ENCODE measurements at regions not wholly inside any gene's neighbourhood (a gene's known extent, or its start where the extent isn't known, plus 50 kb on each side); places are given as distances from the start of the nearest gene placed in this dataset.

DNA sequence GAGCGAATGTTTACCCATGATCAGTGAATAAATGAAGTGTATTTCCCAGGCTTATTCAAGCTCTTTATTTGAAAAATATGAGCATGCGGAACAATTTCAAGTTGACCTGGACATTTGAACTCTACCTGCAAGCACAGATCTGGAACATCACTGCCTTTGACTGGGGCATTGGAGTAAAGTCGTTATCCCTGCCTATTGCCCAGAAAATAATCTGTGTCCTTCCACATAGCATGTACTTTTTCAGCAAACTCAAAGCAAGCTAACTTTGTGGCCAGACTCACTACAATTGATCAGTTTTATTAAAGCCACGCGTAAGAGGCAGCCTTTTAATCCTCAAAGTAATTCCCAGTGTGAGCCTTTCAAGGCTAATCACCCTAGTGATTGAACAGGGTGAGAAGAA is 73.4 kb upstream of the PAK5 start:
- H3K4me3 Mint-ChIP-seq = no peak overlapping the region
- no peak overlapping the region for H3K27ac Mint-ChIP-seq
- H3K36me3 Mint-ChIP-seq (ENCODE audit: low read depth) = peaks cover 10% of the 10 kb centered on the region
- H3K27me3 Mint-ChIP-seq = peaks cover 21% of the 10 kb centered on the region
- H3K4me1 Mint-ChIP-seq (ENCODE audit: low read depth) = peaks cover 37% of the 10 kb centered on the region
- H3K9me3 Mint-ChIP-seq = peaks cover 19% of the 10 kb centered on the region
- intact Hi-C loops (cut with micrococcal nuclease) = loop anchor here (2.0 kb wide), 1 partner anchor 295 kb away; no protein-coding TSS in a partner anchor

GRCh38 chr20:9911519-9911918 is 72.6 kb upstream of the PAK5 start:
- Mint-ChIP-seq H3K27ac (no peak overlapping the region), H3K9me3 (peaks cover 11% of the 10 kb centered on the region), H3K27me3 (peaks cover 21% of the 10 kb centered on the region), H3K36me3 (ENCODE audit: low read depth) (peaks cover 2% of the 10 kb centered on the region), H3K4me3 (no peak overlapping the region), H3K4me1 (ENCODE audit: low read depth) (peaks cover 36% of the 10 kb centered on the region)
- intact Hi-C loops (cut with micrococcal nuclease) = no loop called here

GRCh38 chr20:9909167-9909566 is 70.3 kb upstream of the PAK5 start:
- Mint-ChIP-seq H3K4me3 (no peak overlapping the region), H3K27ac (no peak overlapping the region), H3K27me3 (peaks cover 31% of the 10 kb centered on the region), H3K4me1 (ENCODE audit: low read depth) (peaks cover 33% of the 10 kb centered on the region), H3K36me3 (ENCODE audit: low read depth) (no peaks in the 10 kb centered on the region), H3K9me3 (peaks cover 9% of the 10 kb centered on the region)
- intact Hi-C loops (cut with micrococcal nuclease) = no loop called here

DNA sequence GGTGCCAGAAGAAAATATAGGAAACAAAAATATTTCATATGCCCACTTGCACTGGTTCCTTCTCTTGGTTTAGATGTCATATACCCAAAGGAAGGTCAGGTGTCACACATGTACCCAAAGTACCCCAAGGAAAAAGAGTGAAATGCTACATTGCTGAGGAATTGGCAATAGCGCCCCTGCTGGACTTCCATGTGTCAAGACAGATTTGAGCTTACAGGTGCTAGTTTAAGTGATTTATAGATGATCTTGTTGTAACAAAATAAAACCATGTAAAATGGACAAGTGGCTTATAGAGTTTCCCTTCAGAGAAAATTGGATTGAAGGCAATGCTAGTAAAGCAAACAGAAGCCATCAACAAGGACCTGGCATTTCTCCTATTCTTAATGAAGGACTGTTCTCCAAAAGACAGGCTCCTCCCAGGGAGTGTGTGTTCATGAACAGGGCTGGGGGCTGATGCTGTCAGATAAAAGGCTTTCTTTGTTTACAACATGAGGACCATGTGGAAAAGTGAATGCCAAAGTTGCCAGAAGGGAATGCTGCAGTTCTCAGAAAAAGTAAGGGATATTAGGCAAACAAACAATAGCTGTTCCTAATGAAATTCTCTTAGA is 64.3 kb upstream of the PAK5 start:
- Mint-ChIP-seq H3K9me3 (no peaks in the 10 kb centered on the region), H3K27me3 (peaks cover 38% of the 10 kb centered on the region), H3K27ac (no peak overlapping the region), H3K4me3 (no peak overlapping the region), H3K4me1 (ENCODE audit: low read depth) (peaks cover 9% of the 10 kb centered on the region), H3K36me3 (ENCODE audit: low read depth) (no peaks in the 10 kb centered on the region)
- intact Hi-C loops (cut with micrococcal nuclease) = no loop called here

- peaks cover 8% of the 10 kb centered on the region for H3K9me3 Mint-ChIP-seq
- H3K4me3 Mint-ChIP-seq = no peak overlapping the region
- H3K36me3 Mint-ChIP-seq (ENCODE audit: low read depth) = no peaks in the 10 kb centered on the region
- no peak overlapping the region for H3K27ac Mint-ChIP-seq
- intact Hi-C loops (cut with micrococcal nuclease) = no loop called here
- peaks cover 5% of the 10 kb centered on the region for H3K27me3 Mint-ChIP-seq
- peaks cover 8% of the 10 kb centered on the region for H3K4me1 Mint-ChIP-seq (ENCODE audit: low read depth)
Measured at GRCh38 chr20:9889270-9889981, 50.5 kb upstream of the PAK5 start.

Measured in dendritic cell treated with granulocyte-macrophage colony-stimulating factor and Interleukin-4, amounts not matched to agents 40 ng/mL and 50 ng/mL, for 4 days (primary cell).